NOMO-1 treated with dmso at 0.1 percent for 144 hours (cell line): ENCODE measurements at regions not wholly inside any gene's neighbourhood (a gene's known extent, or its start where the extent isn't known, plus 50 kb on each side); places are given as distances from the start of the nearest gene placed in this dataset.
"Not testable (repeated sequence)": the region's sequence is repeated elsewhere in the genome, so short reads cannot be mapped to it uniquely, and the experiment has no call there.

Experiments used
- DNase-seq: peaks from one replicate; lab custom pipeline; 2025; ENCODE audit not compliant: unreplicated experiment; lab: John Stamatoyannopoulos, UW

GRCh38 chr4:64216741-64217140, 192.5 kb downstream of the TECRL start:
- DNase-seq = no peak

GRCh38 chr4:64205376-64205775, 203.9 kb downstream of the TECRL start:
- DNase-seq = no peak

DNA sequence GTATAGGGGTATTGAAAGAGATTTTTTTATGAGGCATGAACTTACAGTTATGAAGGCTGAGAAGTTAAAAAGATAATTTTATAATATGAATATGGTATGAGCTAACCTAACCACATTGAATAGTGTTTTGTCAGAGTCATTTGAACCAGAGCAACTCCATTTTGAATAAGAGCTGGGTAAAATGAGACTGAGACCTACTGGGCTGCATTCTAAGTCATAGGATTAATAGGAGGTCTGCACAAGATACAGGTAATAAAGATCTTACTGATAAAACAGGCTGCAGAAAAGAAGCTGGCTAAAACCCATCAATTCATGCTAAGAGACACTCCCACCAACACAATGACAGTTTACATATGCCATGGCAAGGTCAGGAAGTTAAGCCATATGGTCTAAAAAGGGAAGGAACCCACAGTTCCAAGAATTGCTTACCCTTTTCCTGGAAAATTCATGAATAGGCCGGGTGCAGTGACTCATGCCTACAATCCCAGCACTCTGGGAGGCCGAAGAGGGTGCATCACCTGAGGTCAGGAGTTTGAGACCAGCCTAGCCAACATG, 209.2 kb downstream of the TECRL start:
- no peak for DNase-seq

GRCh38 chr4:64195582-64195981, 213.7 kb downstream of the TECRL start:
- no peak for DNase-seq

GRCh38 chr4:64192731-64193412, 216.4 kb downstream of the TECRL start:
- DNase-seq = no peak

DNA sequence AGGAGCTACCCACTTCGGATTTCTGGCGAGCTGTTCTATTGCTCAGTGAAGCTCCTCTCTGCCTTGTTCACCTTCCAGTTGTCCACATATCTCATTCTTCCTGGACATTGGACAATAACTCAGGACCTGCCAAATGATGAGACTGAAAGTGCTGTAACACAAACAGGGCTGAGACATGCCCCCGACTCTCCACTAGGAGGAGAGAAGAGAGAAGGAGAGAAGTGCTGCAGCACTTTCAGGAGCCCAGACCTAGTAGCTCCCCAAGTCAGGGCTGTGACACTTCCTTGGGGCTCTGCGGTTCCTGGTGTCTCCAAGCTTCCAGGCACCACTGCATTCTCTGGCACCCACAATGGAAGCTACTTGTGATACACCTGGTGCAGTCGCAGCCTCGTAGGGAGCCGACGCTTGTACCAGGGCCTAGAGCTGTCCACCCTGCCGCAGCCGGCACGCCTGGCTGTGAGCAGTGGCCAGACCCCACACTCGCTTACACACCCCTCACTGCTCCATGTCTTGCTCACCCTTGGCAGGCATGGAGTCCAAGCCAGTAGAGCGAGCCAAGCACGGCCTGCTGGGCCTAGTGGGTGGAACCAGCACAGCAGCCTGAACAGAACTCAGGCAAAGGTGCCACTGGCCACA, 234.9 kb downstream of the TECRL start:
- no peak for DNase-seq

DNA sequence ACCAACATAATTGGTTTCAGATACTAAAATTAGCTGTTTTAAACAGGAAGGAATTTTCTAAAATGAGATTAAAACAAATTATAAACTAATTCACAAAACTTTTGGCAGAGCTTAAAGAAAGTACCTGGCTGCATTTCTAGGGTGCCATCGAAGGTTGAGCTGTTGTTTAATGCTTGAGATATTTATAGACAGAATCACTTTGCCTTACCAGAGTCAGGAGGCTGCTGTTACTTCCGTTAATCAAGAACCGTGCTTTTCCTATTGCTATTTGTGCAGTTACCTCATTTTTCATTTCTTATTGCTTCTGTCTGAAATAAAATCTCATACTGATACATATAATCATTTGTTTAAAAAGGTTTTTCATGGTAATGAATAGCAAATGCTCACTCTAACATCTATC, 242.9 kb downstream of the TECRL start:
- no peak for DNase-seq

GRCh38 chr4:64158648-64159326, 250.5 kb downstream of the TECRL start:
- DNase-seq = no peak

DNA sequence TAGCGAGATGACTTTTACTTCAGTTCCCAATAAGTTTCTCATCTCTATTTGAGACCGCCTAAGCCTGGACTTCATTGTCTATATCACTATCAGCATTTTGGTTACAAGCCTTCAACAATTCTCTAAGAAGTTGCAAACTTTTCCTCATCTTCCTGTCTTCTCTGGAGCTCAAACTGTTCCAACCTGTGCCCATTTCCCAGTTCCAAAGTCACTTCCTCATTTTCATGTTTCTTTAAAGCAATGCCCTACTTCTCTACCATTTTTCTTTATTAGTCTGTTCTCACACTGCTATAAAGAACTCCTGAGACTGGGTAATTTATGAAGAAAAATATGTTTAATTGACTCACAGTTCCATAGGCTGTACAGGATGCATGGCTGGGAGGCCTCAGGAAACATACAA, 251.9 kb downstream of the TECRL start:
- DNase-seq = no peak

- DNase-seq = no peak
These were observed 253.0 kb downstream of the TECRL start for GRCh38 chr4:64156253-64156652.

GRCh38 chr4:64146030-64146429, 263.2 kb downstream of the TECRL start:
- DNase-seq = no peak

GRCh38 chr4:64144994-64145393, 264.3 kb downstream of the TECRL start:
- DNase-seq = no peak

- DNase-seq = no peak
These were observed 278.3 kb downstream of the TECRL start for GRCh38 chr4:64130907-64131306.

DNA sequence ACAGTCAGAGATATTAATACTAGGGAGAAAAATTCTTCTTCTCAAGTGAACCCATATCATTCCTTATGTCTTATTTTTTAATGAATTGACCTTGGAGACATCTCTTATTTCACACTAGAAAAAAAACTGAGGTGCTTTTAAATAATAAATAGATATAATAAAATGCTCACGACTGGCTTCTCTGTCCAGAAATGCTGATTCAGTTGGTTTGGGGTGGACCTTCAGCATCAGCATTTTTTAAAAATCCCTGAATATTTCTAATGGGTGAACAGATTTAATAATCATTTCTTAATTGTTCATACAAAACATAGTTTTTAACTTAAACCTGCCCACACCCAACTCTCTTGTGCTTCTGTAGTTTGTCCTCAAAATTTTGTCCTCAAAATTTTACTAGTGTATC, 283.9 kb downstream of the TECRL start:
- DNase-seq = no peak

DNA sequence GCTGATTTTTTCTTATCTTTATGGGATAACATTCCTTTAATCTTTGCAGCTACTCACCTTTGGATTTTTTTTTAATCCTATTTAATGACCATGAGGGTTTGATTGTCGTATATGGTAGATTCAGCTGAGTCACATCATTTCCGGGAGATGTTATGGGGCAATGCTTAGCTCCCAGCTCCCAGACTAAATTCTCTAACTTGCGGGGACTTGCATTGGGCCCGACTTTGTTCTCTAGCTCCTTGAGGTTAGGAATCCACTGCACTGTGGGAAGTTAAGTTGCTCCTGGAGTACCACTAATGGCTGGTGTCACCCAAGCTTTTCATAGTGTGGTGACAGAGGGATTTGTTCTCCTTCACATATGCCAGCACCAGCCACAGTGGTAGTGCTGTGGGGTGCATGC, 287.4 kb downstream of the TECRL start:
- no peak for DNase-seq

DNA sequence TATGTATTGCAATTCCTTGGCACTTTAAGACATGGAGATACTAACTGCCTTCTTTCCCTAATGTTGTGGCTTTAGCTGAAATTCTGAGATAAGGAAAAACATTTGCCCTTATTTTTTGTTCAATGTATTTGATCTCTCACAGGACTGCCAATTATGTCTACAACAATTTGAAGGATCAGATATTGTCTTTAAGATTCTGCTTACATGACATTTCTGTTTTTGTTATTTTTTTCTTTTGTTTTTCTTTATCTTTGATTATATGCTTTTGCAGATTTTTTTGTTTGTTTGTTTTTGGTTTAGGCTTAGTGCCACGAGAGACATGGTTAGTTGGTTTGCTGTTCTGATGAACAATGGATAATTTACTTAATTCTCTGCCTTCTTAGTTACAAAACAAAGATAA, 303.3 kb downstream of the TECRL start:
- no peak for DNase-seq

GRCh38 chr4:64095398-64095797, 313.9 kb downstream of the TECRL start:
- no peak for DNase-seq

DNA sequence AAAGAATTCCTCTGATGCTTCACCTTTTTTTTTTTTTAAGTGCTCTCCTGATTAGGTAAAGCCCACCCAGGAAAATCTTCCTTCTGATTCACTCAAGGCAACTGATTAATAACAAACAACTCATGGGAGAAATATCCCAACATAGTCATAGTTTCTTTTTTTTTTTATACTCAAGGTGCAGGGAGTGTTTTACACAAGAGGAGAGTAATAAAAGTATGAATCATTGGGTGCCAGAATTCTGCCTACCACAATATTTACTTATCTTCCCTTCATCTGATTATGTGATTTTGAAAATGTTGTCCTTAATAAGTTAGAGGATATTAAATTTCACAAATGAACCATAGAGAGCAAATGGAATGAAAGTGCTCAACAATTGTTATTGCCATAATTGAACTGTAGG, 329.9 kb downstream of the TECRL start:
- no peak for DNase-seq

GRCh38 chr4:64068096-64068495, 341.2 kb downstream of the TECRL start:
- DNase-seq = no peak

- DNase-seq = no peak
These were observed 346.3 kb downstream of the TECRL start for GRCh38 chr4:64062991-64063390.

DNA sequence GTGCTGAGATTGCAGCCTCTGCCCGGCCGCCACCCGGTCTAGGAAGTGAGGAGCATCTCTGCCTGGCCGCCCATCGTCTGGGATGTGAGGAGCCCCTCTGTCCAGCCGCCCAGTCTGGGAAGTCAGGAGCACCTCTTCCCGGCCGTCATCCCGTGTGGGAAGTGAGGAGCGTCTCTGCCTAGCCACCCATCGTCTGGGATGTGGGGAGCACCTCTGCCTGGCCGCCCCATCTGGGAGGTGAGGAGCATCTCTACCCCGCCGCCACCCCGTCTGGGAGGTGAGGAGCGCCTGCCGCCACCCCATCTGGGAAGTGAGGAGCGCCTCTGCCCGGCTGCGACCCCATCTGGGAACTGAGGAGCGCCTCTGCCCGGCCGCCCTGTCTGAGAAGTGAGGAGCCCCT, 372.2 kb downstream of the TECRL start:
- DNase-seq = not testable (repeated sequence)

- no peak for DNase-seq
These were observed 386.7 kb downstream of the TECRL start for GRCh38 chr4:64022560-64022959.
